Midbrain (tissue), 1 donor: ENCODE measurements at regions not wholly inside any gene's neighbourhood (a gene's known extent, or its start where the extent isn't known, plus 50 kb on each side); places are given as distances from the start of the nearest gene placed in this dataset.

ENCODE experiments used
- DNase-seq: peaks from one replicate; lab custom pipeline; 2025; lab: John Stamatoyannopoulos, UW

DNA sequence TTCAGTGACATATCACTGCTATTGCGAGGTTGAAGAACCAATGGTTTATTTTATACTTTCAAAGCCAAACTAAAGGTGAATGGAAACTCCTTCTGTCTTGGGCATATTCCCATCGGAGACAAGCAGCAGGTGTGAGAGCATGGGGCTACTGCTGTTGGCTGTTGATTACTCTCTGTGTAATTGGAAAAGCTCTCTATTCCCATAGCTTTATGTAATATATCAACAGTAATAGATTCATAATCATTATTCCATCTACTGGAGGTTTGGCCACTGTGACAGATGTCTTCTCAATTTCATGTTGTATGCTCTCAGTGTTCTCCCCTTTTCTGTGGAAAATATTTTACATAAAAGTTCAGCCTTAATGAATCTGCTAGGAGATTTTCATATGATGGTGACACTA, 352.0 kb downstream of the BTG1 start:
- no peak for DNase-seq

DNA sequence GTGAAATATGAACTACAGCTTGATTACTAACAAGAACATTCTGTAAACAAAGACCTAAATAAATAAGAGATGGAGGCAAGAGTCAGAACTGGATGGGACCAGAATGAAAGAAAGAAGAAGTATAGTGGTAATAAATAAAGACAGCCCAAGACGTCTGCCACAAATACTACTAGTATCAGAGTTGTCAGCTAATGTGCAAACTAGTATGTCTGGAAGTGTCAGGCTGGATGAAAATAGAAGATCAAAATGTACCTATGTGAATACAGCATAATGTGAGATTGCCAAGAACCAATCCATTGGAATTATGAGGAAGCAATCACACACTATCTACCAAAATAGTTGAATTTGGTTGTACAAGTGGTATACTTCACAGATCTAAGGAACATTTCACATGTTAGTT, 353.0 kb downstream of the BTG1 start:
- DNase-seq: no peak

DNA sequence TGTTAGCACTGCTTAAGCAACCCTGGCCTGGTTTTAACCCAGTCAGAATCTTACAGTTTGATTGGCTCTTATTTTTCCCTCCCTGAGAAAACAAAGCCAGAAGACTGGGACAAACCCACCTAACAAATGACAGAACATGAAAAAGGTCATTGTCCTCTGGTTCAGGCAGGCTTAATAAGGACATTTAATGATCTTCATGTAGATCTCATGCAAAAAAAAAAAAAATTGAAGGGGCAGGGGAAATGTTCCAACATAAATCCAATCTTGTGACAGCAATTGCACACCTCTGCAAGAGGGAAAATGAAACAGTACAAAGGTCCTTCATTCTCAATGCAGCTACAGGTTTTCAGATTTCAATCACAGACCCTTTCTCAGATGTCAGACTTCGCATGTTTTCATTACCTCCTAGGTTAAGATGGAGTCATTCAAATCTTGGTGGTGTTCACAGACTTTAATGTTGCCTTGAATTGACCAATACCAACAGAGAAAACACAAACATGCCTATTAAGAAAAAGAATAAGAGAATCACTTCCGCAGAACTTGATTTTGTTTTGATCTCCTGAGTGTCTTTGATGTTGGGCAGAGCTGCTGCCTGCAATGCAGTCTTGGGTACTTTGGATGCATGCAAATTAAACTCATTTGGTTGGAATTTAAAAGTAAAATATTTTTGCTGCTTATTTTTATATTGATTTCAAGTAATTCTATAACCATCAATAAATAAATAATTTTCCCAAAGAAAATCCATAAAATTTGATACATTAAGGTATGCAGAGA, 359.0 kb downstream of the BTG1 start:
- no peak for DNase-seq

DNA sequence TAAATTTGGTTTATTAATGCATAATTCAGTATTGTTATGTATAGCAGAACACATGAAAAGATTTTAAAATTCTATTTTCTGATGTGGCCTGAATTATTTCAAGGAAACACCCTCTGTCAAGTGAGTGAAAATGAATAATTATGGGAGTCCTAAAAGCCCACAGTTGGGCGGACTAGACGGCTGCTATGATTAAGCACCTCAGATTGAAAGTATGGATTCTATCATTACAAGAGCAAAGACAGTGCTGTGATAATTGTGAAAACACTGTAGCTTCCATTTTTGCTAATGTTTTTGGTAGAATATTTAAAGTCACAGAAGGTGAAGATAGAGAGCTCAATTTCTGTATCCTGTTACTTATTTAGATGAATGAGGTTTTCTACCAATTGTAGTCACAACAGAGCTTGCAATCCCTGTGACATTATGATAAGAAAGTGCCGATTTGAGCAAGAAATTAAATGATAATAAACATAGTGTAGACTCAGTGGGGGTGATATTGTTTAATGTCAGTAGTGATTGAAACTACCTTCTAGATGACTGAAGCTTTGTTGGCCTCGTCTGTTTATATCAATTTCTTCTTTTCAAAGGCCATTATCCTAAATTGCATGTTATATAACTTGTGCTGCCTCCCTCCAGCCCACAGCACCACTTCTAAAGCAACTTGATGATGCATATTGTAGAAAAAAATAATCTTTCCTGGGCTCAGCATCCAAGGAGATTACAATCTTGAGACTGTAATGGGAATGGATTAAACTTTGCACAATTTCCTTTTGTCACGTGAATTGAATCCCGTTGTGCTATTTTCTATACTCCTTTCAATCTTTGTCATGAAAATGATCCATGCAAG, 359.8 kb downstream of the BTG1 start:
- DNase-seq: no peak

DNA sequence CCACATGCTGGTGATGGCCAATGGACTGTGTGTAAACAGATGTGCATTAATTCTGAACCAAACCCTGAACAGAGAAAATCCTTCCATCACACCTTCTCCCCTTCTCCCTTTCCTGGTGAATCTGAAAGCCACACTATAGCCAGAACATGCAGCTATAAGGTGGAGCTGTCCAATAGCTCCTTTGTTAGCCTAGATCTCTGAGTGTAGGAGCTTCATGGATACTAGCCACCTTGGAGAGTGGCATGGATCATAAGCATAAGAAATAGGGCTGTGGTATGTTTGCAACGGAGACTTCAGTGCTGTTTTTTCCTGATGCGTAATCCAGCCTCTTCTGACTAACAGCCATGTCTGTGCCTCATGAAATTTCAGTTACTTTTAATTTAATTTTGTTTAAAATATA, 364.5 kb downstream of the BTG1 start:
- no peak for DNase-seq

DNA sequence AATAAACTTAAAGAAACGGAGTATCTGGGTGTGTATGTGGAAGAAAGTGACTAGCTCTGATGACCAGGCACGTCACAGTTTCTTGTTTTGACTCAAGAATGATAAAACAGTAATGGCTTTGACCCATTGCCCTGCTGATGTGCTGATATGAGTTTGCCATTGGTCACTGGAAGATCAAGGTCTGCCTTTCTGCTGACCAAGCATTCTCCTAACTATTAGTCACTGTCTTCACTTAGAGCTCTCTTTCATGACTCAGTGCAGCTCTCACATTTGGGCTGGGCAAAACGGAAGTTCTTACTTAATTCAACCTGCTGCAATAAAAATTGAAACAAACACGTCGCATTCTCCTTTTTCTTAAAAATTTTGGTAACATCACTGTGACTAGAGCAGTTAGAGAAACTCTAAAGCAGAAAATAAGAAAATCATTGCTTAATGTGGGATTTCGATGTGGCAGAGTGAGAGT, 366.7 kb downstream of the BTG1 start:
- no peak for DNase-seq

DNA sequence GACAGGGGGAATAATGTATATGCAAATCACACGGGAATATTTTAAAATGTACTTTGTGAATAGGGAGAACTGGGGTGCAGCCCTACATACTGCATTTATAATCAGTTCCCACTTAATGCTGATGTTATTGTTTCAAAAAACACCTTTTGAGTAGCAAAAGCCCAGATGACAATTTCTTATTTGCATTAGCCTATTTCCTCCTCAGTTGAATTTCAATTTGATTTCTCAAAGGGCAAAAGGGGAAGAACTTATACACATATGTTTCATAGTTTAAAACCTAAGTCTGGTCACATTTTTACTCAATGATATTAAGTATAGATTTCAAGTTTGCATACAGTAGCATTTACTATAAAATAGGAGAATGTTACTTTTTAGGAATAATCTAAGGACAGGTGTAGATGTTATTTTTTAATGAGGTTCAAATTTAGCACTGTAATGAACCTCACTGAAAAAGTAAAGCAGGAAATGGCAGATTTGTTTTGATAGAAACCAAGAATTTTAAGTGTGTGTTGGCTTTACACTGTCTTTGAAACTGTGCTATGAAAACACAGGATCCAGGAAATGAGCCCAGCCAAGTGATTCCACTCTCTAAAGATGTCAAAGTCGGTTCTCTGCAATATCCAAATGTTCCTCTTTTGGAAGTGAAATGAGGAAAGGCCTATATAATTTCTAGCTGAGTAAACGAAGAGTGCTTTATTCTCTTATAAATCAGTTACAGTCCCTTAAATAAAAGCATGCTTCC, 367.4 kb downstream of the BTG1 start:
- DNase-seq: no peak

DNA sequence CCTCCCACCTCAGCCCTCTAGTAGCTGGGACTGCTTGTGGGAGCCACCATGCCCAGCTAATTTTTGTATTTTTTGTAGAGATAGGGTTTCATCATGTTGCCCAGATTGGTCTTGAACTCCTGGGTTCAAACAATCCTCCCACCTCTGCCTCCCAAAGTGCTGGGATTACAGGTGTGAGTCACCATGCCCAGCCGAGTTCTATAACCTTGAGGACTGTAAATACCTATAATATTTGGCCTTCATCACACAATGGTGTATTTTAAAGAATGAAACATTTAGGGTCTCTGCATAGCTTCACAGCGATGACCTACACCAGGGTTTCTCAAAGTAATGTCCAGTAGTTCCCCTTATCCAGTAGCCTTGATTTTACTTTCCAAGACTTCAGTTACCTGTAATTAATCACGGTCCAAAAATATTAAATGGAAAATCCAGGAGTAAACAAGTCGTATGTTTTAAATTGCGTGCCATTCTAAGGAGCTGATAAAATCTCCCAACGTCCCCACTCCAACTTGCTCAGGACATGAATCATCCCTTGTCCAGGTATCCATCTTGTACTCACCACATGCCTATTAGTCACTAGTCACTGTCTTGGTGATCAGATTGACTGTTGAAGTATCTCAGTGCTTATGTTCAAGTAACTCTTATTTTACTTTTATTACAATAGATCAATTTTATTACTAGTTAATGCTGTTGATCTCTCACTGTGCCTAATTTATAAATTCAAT, 368.2 kb downstream of the BTG1 start:
- no peak for DNase-seq

DNA sequence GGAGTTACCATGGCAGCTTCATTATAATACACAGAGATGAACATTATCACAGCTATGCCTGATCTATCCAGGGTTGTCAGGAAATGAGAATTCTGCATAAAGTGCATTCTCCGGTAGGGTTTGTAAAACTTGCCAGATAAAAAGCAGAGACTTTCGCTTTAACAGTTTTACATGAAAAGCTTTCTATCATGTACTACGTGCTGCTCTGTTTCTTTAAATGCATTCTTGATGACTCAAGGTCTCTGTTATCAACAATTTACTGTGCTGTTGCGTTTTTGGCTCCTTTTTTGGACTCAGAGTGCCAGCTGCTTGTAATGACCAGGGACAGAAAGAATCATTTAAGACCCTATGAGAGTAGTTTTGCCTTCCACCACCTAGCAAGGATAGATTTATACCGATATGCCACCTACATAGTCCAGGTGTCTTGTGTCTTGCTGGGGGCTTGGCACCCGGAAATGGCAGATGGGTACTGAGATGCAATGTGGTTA, 371.2 kb downstream of the BTG1 start:
- DNase-seq: no peak

DNA sequence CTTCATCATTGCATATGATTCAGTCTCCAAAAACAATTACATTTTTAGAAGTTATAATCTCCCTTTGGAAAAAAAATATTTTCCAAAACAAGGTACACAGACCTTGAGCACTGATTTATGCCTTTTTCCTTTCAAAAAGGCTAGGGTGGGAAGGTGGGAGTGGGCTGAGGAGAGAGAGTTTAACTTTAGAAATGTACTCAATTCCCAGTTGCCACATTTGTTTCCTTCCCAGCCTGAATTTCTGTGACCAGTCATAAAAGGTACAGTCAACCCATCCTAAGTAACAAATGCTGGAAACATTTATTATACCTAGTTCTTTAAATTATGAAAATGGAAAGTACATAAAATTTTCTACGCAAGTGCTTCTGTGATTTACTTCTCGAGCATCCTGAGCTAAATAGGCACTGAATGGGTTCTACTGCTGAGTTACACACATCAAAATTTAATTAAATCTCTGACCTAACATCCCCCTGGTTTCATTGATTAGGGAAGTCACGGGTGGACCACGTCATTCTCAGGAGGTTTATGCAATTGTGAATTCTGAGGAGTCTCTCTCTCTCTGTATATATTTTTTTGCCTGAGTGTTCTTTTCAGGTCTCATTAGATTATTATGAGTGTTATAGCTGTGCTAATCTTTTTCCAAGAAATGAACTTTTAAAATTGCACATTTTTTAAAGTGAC, 371.8 kb downstream of the BTG1 start:
- no peak for DNase-seq

DNA sequence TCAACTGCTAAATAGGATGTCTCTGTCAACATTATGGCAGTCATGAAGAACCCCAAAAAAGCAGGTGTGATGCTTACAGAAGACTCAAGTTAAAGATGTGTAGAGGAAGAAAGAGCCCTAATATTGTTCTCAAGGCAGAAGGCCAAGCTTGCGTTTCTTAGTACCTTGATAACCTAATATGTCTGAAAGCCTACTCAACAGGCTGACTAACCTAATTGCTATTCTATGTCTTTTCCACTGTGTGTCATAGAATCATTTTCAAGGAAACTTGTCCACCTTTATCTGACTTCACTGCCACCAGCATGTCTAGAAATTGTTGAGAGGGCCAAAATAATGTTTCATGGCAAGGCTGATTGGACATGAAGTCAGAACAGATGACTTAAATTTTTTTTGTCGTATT, 373.2 kb downstream of the BTG1 start:
- DNase-seq: no peak

DNA sequence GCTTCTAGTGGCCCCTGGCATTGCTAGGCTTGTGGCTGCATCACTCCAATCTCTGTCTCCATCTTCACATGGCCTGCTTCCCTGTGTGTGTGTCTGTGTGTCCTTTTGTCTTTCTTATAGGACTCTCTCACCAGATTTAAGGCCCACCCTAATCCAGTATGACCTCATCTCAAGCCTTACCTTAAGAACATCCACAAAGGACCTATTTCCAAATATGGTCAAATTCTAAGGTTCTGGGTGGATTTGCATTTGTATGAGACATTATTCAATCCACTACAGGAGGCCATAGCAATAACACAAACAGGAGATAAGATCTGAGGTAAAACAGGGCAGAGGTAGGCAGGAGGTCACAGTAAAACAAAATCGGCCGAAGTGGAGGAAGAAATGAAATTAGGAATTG, 375.9 kb downstream of the BTG1 start:
- no peak for DNase-seq

DNA sequence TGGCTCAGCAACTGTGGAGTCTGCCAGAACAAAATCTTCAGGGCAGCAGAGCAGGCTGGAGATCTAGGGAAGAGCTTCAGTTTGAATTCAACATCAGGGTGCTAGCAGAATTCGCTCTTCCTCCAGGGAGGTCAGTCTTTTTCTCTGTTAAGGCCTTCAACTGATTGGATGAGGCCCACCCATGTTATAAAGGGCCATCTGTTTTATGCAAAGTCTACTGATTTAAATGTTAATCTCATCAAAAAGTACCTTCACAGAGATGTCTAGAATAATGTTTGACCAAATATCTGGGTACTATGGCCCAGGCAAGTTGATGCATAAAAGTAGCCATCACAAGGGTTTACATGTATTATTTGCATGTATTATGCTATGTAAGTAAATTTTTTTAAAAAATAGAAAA, 378.4 kb downstream of the BTG1 start:
- DNase-seq: no peak

DNA sequence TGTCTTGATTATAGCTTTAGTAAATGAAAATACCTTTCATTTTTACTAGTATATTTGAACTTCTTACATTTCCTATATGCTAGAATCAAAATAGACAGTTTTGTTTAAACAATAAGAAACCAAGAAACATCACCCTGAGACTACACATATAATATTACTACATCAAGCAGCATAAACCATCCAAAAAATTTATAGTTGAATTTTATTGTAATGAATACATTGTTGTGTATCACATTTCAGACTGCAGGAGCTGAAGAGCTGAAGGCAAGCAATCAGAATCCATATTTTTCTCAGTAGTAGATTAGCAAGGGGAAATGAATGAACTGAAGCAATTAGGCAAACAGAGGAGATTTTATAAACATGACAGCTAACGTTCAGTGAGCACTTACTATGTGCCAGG, 379.2 kb downstream of the BTG1 start:
- no peak for DNase-seq

DNA sequence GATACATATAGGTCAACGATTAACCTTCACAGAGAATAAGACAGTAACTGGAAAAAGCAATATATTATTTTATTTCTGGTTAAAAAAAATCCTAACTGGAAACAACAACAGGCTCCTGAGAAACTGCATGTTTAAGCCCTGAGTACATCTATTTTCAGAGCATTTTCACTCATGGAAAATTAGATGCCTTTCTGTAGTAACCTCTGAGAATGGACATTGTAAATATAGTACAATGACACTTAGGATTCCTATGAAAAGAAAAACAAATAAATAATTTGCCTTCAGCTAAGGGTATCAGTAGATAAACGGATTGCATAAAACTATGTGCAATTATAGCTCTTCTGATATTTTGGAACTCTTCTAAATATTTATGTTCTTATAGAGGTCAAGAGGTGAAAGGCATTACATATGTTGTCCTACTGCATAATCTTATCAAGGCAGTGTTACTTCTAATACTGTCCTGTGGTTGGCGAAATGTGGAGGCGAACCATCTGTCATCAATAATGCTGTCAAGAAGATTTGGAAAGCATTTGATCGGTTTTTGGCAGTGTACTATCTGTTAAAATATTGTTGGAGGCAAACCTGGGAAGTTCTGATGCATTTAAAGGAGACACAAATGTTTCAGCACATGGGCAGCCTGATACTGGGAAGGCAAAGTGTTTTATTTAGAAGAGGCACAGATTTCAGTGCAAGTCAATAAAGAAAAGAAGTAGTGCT, 381.8 kb downstream of the BTG1 start:
- DNase-seq: no peak

DNA sequence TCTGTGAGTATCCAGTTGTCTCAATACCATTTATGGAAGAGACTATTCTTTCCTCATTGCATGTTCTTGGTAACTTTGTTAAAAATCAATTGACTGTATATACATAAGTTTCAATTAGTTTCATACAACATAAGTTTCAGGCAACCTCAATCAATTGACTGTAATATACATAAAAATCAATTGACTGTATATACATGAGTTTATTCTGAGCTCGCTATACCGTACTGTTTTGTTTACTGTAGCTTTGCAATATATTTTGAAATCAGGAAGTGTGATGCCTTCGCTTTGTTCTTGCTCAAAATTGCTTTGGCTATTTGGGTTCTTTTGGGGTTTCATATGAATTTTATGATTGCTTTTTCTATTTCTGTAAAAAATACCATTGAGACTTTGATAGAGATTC, 392.0 kb downstream of the BTG1 start:
- no peak for DNase-seq

DNA sequence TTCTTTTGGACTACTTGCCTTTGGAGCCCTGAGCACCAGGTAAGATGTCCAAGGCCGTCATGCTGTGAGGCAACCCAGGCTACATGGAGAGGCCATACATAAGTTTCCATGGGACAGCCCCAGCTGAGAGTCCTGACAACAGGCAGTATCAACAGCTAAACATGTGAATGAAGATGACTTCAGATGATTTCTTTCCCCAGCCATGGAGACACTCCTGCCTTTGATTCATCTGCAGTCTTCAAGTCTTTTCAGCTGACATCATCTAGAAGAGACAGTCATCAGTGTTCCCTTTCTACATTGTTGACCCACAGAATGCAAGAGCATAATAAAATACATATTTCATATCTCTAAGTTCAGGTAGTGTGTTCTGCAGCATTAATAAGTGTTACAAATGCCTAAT, 398.7 kb downstream of the BTG1 start:
- no peak for DNase-seq

DNA sequence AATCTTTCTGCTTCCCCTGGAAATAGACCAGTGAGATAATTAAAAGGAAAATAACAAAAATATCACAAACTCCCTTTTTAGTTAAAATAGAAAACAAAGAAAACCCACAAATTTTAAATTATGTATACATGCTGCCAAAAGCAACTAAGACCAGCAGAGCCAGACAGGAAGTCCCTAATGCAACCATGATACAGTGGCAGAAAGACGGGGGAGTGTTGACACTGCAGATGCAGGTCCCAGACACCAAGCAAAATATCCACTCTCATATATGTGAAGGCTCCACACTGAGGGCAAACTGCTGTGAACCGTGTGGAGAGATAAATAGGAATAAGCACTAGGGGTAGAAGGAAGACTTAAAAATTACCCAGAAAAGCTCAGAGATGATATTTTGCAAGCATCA, 401.0 kb downstream of the BTG1 start:
- no peak for DNase-seq

DNA sequence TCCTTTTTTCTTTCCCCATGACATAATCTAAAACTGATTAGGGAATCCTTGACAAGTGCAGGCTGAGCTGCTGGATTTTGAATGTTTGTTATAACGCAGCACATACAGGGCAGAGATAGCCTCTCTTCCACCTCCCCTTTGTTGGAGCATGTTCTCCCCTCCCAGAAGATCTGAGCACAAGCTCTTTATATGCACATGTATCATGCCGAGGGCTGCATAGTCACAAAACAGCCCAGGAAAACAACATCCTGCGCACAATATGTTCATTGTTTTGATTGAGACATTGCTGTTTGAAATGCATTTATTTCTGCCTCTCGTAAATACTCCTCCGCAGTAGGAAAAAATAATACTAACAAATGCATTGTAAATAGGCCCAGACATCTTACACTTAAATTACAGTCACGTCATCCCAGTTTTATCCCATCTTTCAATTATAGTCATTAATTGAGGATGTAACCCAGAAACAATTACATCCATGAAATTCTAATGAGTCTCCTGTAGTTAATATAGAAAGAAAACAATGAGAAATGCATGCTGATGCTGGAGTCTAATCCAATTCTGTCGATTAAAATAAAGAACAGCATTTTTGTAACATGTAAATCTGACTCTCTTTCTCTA, 401.8 kb downstream of the BTG1 start:
- peak; percentile 16 for DNase-seq

DNA sequence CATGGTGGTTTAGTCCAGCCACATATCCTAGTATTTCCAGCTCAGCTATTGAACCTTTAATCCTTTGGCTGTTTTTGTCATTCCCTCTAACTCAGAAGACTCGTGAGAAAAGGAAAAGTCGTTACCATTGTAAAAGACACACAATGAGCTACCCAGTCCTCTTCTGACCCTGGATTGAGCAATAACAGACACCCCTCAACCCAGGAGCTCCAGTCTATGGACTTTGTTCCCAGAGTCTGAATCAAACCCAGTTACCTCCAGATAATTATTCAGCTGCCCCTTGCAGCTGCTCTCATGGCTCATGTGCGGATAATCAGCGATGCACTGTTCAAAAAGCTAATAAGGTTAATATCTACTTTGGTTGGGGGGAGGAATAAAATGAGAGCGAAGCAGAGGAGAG, 402.4 kb downstream of the BTG1 start:
- no peak for DNase-seq
